HG03558 (cell line): ENCODE measurements at regions not wholly inside any gene's neighbourhood (a gene's known extent, or its start where the extent isn't known, plus 50 kb on each side); places are given as distances from the start of the nearest gene placed in this dataset.
A peak's percentile ranks its signal among the peaks of the same experiment; 100 is the strongest.

ENCODE experiments used
- ATAC-seq: cut with Tn5 transposase; IDR thresholded peaks from one replicate; pipeline ENCODE4 v1.9.1; 2021; ENCODE audit warnings: moderate number of reproducible peaks; ENCODE audit not compliant: unreplicated experiment; ENCODE audit errors: extremely low read depth

DNA sequence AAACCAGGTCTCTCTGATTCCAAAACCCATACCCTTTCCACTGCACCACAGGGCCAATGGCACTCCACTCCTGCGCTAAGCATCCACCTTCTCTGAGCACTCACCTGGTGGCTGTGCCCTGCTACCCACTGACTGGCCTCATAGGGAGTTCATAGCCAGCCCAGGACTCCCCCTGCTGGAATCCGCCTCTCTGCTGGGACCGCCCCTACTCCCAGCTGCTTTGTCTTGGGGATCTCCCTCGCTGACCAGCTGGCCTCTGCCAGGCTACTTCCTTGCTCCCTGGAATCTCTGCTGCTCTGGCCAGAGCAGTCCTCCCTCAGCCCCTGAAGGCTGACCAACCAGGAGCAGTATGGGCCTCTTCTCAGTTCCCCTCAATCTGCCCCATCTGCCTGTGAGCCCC, 129.7 kb downstream of the FAXC start:
- no peak for ATAC-seq

DNA sequence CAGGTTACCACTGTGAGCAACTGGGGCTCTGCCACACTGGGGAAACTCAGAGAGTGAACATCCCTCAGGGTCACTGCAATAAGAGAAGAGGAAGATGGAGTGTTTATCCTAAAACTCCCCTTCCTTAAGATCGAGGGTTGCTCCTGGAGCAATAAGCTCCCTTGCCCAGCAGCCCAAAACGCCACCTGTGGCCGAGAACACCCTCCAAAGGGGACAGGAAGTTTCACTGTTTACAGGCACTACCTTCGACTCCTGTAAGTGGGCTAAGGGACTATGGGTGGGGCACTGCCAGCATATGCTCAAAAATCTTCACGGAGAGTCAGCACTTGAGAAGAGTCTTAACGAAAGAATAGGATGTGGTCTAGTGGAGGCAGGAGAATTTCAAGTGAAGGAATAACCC, 132.5 kb downstream of the FAXC start:
- ATAC-seq: no peak

DNA sequence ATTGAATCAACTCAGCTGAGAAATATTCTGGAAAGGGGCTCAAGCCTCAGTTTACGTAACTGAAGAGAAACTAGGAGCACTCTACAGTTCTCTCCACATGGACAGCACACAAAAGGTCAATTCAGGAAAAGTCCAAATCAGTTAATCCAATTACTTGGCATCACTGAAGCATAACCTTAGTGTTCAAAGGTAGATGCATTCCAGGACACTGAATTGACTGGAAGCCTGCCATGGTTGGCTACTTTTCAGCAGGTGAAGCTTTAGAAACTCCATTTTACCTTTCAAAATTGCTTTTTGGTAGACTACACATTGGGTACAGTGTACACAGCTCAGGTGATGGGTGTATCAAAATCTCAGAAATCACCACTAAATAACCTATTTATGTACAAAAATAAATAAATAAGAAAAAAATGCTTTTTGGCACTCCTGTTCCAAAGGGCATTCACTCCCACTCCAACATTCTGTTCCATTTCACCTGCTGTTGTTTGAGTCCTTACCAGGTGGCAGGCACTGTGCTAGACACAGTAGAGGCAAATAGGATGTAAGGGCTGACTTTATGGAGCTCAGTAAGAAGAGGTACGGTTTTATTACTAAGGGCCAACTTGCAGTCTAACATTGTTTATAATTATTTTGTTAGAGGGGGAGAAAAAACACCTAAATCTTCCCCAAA, 153.4 kb downstream of the FAXC start:
- no peak for ATAC-seq

DNA sequence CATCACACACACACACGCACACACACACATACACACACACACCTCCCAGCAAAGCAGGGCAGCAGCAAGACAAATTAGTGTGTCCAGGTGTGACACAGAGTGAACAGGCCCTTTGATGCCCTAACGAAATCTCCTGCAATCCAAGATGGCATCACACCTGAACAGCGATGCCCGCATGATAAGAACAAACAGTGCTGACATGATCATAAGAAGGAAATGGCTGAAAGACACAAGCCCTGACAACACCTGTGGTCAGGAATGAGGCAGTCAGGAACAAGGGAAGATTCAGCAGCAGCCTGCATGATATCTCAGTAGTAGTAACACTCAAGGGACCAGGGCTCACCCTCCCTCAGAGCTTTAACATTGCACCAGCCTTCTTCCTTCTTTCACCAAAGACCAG, 156.9 kb downstream of the FAXC start:
- no peak for ATAC-seq

DNA sequence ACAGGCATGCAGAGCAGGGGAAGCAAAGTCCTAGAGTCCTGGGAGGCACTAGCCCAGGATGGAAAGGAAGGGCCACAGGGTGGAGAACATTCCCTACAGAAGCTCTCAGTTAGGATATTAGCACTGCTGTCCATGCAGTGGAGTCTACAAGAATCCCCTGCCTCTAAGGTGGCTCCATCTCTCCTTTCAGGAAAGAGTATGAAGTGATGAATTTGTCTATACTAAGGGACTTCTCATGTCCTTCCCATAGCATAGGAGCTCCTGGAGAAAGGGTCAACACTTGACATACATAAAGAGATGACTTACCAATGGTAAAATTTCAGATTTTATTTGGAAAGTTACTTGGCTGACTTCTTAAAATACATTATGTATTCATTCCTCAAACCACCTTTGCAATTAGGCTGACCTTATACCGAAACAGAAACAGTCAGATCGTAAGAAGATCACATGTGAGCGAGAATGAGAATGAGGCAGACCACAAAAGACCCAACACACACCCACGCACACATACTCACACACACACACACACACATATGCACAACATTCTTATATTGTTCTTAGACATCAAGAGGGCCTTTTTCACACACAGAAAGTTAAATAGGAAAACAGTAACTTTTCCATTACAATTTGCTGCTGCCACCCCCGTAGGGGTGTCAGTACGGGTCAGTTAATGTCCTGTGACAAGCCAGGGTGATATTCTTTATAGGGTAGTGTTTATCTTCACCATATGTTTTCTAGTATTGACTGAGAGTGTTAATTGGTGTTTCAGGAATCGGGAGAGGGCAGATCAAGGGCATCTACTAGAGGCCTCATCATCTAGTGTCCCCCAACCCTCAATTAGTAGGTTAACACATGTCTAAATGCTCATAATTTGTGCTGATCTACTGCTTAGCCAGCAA, 159.4 kb downstream of the FAXC start:
- peak; percentile 98 for ATAC-seq

DNA sequence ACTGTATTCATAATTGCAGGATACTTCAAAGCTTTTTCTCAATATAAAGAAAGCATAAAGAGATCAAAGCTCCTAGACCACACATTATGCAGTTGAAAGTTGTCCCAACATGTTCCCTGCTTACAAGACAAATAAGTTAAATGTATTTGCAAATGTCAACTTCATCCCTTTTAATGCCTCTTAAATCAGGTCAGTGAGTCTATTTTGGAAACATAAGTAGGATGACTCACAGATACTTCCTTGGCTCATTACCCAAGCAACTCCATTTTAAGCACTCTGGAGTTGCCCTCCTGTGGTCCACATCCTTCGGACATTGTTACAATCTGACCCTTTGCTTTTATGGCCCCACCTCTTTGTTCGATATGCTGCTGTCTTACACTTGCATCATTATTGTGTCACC, 162.0 kb downstream of the FAXC start:
- ATAC-seq: no peak

DNA sequence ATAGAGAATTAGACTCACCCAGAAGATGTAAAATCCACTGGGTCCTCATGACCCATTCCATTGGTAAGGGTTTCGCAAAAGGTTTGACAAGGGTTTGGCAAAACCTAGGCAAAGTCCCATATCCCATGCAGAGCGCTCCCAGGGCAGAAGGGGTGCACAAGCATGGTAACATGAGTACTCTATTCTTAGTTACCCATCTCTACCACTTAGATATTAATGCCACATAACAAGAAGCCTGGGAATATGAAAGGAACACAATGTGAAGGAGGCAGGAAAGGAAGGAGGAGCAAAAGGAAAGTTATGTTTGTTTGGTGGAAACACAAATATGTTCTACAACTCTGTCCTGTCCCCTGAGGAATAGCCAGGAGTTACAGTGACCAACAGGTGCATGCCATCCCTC, 163.1 kb downstream of the FAXC start:
- no peak for ATAC-seq

DNA sequence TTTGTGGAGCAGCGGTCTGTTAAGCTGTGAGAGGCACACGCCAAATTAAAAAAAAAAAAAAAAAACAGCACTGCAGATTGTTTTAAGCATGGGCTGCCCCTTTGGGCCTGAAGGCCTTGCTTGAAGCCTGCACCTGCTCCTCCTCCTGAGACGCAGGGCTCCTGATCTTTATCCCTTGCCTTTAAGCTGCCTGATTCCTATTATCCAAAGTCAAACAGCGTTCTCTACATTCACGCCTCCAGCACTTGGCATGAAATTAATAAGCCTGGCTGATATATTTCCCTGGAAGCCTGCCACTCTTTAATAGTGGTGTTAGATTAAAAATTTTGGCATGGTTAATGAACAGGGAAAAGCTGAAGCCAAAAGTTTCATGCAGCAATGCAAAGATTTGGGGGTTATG, 163.9 kb downstream of the FAXC start:
- ATAC-seq: no peak

DNA sequence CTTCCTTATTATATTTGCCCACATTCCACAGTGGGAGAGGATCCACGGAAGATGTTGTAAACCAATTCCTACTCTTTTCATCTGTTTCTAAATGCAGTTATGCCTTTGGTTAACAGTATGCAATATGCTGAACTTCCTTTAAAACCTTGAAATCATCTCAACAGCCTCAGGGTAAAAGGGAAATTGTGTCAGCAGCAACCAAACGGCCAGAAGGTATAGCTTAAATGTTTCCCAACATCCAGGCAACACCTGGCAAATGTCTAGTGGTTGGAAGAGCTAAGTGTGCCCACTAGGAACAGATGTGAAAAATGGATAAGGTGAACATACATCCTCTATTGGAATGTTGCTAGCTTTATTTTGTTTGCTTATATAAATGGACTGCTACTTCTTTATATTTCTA, 164.8 kb downstream of the FAXC start:
- ATAC-seq: no peak

DNA sequence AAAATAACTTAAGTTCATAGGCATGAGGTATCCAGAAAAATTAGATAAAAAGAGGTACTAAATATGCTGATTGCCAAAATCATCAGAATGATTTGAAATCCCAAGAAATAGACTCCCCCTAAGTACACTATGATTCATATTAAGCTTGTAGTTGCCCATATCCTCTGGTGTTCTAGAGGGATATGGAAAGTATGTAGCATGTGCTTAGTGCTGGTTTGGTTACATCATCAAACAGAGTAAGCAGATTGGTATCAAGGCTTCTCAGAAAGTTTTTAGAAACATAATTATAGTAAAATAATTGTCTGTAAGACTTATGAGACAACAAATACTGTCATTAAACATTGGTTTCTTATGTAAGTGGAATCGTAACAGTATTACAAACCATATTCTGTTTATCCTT, 166.4 kb downstream of the FAXC start:
- ATAC-seq: no peak

DNA sequence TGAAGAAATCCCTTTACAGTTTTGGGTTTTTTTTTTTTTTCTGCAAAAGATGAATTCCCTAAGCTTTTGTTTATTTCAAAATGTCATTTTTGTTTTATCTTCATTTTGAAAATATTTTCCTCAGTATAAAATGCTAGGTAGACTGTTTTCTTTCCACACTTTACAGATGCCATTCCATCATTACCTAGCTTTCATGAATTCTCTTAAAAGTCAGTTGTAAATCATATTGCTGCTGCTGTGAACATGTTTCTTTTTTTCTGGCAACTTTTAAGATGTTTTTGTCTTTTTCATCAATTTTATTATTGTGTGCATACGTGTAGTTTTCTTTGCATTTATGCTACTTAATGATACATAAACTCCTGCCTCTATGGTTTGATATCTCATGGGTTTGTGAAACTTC, 168.3 kb downstream of the FAXC start:
- ATAC-seq: no peak

DNA sequence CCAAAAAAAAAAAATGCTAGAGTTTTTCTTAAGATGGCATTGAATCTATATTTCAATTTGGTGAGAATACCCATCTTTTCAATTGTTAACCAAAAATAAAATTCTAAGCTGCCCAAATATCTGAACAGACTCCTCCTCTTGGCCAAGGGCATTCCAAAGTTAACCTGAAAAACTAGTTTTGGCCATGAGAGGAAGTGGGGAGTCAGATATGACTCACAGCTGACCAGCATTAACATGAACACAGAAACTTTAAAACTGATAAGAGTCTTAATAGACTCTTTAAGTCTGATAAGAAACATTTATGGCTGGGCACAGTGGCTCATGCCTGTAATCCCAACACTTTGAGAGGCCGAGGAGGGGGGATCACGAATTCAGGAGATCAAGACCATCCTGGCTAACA, 171.3 kb downstream of the FAXC start:
- no peak for ATAC-seq

DNA sequence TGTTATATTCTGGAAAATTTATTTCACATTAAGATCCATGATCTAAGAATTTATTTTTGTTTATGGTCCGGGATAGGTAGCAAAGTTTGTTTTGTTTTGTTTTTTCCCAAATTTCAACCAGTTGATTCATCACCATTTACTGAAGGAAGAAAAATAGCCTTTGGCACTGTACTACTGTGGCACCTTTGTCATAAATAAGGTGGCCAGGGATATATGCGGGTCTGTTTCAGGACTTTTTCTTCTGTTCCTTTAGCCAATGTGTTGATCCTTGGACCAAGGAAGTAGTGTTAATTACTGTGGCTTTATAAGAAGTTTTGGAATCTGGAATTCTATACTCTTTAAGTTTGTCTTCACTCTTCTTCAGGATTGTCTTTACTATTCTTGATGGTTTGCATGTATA, 171.7 kb downstream of the FAXC start:
- ATAC-seq: no peak

DNA sequence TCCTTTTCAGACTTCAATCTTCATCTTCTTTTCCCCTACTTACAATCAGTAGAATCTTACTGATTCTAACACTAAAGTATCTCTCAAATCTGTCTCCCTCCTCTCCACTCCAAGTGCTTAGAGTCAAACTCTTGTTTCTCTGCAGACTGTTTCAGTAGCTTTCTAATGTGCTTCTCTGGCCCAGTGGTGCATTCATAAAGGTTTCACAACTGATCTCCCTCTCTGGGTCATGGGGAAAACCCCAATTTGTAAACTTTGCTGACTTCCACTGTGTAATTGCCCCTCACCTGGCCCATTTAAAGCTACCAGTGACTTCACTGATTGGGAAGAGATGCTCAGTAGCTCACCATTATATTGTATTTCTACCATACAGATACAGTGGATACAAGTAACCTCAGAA, 183.6 kb downstream of the FAXC start:
- peak; percentile 80 for ATAC-seq

DNA sequence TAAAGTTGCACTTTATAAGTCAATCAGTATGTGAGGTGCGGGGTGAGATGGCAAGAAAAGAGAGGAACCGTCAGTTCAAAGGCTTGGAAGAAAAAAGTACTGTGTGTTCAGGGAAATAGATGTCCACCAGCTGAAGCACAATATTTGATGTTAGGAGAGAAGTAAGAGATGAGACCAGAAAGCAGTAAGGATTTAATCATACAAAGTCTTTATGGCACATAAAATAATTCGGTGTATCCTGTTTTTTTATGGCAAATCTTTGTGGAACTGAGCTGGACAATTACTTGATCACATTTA, 197.2 kb downstream of the FAXC start:
- ATAC-seq: no peak

DNA sequence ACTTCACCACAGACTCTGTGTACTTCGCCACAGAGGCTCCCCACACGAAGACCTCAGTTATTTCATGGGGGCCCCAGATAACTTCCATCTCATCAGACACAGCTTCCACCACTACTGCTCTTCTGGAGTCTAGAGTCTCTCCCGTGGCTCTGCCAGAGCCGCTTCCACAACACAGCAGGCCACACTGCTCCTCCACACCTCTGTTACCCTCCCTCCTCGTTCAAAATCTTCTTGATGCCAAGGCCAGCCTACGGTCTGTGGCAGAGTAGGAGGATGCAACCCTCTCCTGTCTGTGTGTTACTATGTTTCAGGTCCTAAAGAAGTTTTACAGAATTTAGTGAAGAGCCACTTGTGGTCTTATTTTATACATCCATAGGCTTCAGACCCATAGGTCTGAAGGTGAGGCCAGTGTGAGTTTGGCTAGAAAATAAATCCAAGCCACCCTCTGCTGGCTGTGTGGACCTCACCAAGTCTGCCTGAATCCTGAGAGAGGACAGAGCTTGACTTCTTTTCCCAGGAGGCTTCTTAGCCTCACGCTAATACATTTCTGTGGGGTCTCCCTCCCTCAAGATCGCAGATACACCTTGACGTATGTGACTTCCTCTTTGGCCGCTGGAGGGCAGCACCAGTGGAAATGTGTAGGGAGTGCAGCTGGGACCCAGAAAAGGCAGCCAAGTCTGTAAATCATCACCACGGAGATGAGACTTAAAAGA, 197.7 kb downstream of the FAXC start:
- ATAC-seq: peak; percentile 91

DNA sequence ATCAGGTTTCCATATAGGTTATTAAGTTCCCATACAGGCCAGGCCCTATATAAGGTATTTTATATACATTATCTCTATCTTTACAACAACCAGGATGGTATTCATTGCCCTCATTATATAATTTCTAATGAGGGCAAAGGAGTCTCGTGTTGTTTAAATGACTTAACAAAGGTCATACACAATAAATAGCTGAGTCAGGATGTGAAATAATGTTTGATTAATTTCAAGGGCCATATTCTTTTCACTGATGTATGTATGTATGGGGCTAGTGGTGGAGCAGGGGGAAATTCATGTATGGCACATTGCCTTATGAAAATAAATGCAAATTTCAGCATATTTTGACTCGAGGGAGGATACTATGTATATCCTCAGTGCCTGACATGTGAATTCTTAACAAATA, 200.7 kb downstream of the FAXC start:
- no peak for ATAC-seq

DNA sequence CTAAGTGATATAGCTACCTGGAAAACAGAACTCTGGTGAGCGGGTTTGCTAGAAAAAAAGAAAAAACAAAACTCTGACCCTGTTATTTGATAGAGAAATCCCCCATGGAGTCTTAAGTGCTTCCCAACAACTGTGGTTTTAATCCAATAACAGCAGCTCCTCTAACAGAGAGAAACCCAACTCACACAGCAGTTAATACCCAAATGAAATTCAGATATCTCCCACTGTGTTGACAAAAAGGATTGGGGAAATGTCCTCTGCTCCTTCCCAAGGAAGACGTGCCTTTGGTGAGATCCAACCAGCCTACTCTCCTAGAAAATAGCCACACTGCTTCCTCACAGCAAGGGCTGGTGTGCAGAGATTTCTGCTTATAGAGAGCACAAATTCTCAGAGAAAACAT, 200.4 kb upstream of the FBXL4 start:
- ATAC-seq: no peak

DNA sequence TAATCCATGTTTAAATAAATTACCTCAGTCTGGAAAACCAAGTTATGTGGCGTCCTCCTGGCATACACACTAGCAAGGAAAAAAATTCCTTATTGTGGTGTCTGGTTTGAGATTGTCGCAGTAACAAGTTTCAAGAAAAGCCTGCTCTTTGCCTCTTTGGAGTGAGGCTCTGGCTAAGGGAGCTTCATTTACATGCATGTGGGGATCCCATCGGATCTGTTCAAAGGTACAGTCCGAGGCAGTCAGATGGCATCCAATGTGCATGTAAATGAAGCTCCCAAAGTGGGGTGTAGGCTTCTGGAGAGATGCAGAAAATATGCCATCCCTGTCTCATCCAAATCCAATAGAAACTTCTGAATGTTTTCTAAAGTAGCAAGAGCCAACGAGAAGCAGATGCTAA, 199.5 kb upstream of the FBXL4 start:
- ATAC-seq: no peak

DNA sequence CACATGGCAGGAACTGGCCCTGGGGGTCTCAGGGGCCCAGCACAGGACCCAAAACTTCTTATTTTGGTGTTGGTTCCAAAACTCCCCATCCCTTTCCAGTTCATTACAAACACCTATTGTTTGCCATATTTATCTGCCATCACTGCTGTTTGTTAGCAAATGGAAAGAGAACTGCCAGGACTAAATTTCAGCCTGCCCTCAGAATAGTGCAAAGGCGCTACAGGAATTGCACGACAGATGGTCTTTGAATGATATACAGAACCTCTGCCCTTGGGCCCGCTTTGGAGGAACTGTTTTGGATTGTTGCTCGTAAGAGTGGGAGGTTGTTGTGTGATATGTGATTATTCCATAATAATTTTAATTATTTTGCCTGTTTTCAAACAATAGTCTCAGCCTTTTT, 199.0 kb upstream of the FBXL4 start:
- no peak for ATAC-seq

DNA sequence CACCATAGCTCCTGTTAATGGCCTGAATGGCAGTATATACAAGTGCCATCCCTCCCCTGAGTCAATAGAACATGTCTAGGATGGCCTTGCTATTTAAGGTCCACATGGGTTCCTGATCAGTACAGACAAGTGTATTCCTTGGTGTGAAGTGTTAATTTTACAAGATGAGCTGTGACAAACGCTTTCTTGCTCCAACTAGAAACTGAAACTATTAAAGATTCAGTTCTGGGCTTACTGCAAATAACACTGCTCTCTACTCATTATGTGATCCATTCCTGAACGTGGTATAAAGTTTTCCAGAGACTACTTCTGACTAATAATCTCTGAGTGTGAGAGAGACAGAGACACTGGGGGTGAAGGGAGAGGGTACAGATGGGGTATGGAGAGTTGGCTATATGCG, 198.0 kb upstream of the FBXL4 start:
- no peak for ATAC-seq
